ENCODE measurements at regions not wholly inside any gene's neighbourhood (a gene's known extent, or its start where the extent isn't known, plus 50 kb on each side); places are given as distances from the start of the nearest gene placed in this dataset.
A peak's percentile ranks its signal among the peaks of the same experiment; 100 is the strongest.

- WGBS (ENCODE audit: insufficient coverage, low coverage, missing lambda C conversion rate): 0% methylated on average over 5 of the region's 5 CpGs
- ATAC-seq: peak; percentile 61
- Histone ChIP-seq H4K20me1 (replicated peaks; ENCODE audit: control insufficient read depth, insufficient read depth, low read length) (peaks cover 4% of the 10 kb centered on the region; the same call in 1 of the 2 replicates), H3K27ac (ENCODE audit: extremely low read depth, low read depth, low read length) (no peak overlapping the region), H3K27me3 (ENCODE audit: control insufficient read depth in 2 of 2, insufficient read depth in 2 of 2, low read length in 2 of 2) (peaks cover 8 to 40% of the 10 kb centered on the region in 2 experiments; a peak in 4 of 5 replicates), H3K36me3 (ENCODE audit: control insufficient read depth, insufficient read depth, low read length) (no peaks in the 10 kb centered on the region), H3K9me1 (ENCODE audit: control insufficient read depth, insufficient read depth, low read length) (no peaks in the 10 kb centered on the region), H3K4me2 (ENCODE audit: insufficient read depth, low read length) (no peak overlapping the region), H2AFZ (ENCODE audit: low read depth, low read length) (no peak overlapping the region), H3K4me1 (replicated peaks in 1 of 2; ENCODE audit: control insufficient read depth in 2 of 2, insufficient read depth in 2 of 2, low read length in 2 of 2) (0 out of 5 replicates have a peak, but pooled peaks cover 0 to 4% of the 10 kb centered on the region in 2 experiments), H3K79me2 (ENCODE audit: control insufficient read depth, insufficient read depth, low read length) (no peaks in the 10 kb centered on the region), H3K4me3 (no peak overlapping the region), H3K9me3 (replicated peaks; ENCODE audit: control insufficient read depth, insufficient read depth, low read depth, low read length) (no peaks in the 10 kb centered on the region), H3K9ac (ENCODE audit: insufficient read depth in 1 of 2, low read depth in 2 of 2, low read length in 2 of 2) (no peak overlapping the region)
- BruUV-seq (replicated peaks): no TSS peak
- FAIRE-seq: no peak
- intact Hi-C loops (cut with micrococcal nuclease) (no loop called here), in situ Hi-C loops (cut with MboI) (no loop called here)
- TF ChIP-seq NFIX (CRISPR knock-in tag; IDR thresholded peaks at IDR 0.05; ENCODE audit: low read depth) (no peak), SMARCE1 (IDR thresholded peaks at IDR 0.05) (no peak), CREB3 (tag; conservative IDR thresholded peaks at IDR 0.05; ENCODE audit: low read depth) (no peak), PHF21A (IDR thresholded peaks at IDR 0.05; ENCODE audit: borderline replicate concordance, low read depth) (no peak)
- TF ChIP-seq, protein P1, sequence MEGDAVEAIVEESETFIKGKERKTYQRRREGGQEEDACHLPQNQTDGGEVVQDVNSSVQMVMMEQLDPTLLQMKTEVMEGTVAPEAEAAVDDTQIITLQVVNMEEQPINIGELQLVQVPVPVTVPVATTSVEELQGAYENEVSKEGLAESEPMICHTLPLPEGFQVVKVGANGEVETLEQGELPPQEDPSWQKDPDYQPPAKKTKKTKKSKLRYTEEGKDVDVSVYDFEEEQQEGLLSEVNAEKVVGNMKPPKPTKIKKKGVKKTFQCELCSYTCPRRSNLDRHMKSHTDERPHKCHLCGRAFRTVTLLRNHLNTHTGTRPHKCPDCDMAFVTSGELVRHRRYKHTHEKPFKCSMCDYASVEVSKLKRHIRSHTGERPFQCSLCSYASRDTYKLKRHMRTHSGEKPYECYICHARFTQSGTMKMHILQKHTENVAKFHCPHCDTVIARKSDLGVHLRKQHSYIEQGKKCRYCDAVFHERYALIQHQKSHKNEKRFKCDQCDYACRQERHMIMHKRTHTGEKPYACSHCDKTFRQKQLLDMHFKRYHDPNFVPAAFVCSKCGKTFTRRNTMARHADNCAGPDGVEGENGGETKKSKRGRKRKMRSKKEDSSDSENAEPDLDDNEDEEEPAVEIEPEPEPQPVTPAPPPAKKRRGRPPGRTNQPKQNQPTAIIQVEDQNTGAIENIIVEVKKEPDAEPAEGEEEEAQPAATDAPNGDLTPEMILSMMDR (IDR thresholded peaks at IDR 0.05 in 2 of 3, conservative IDR thresholded peaks at IDR 0.05 in 1 of 3; ENCODE audit: insufficient read depth in 2 of 3, low read depth in 1 of 3, low read length in 3 of 3): peak; percentile 24 to 30 (median 28); a peak in 4 of 6 replicates
- ChIA-PET CTCF (ENCODE audit: low intra/inter-chr PET ratio) (no interaction called here), POLR2A (no interaction called here)
- peak; percentile 11 to 35 (median 22) for DNase-seq (ENCODE audit: extremely low read depth in 1 of 4, low spot score in 3 of 4)
Measured at GRCh38 chr11:119983240-119983732, 154.6 kb downstream of the TRIM29 start.

Measured in K562 (cell line).